Hepatocyte (in vitro differentiated cells): ENCODE measurements at regions not wholly inside any gene's neighbourhood (a gene's known extent, or its start where the extent isn't known, plus 50 kb on each side); places are given as distances from the start of the nearest gene placed in this dataset.

Experiments used
- DNase-seq: peaks from one replicate; pipeline ENCODE4 v3.0.0-alpha.2; 2016; ENCODE audit warnings: low spot score
- H2AFZ ChIP-seq: fragments of 200-600 bp; sonication (generic); 2 replicates; pipeline ENCODE4 v1.6.0; 2016; ENCODE audit warnings: antibody characterized with exemption, mild to moderate bottlenecking
- H3K27ac ChIP-seq: fragments of 200-600 bp; sonication (generic); 2 replicates; pipeline ENCODE4 v1.5.1; 2016; ENCODE audit warnings: mild to moderate bottlenecking
- H3K27me3 ChIP-seq: fragments of 200-600 bp; sonication (generic); 2 replicates; pipeline ENCODE4 v1.6.1; 2016
- H3K36me3 ChIP-seq: fragments of 200-600 bp; sonication (generic); replicated peaks from 2 replicates; pipeline ENCODE4 v1.5.1; 2016; ENCODE audit warnings: low read depth; ENCODE audit not compliant: insufficient read depth
- H3K4me1 ChIP-seq: fragments of 200-600 bp; sonication (generic); 2 replicates; pipeline ENCODE4 v1.5.1; 2016; ENCODE audit warnings: mild to moderate bottlenecking, moderate library complexity; ENCODE audit not compliant: insufficient read depth
- H3K4me2 ChIP-seq: fragments of 200-600 bp; sonication (generic); 2 replicates; pipeline ENCODE4 v1.6.0; 2016
- H3K4me3 ChIP-seq: fragments of 200-600 bp; sonication (generic); 2 replicates; pipeline ENCODE4 v1.5.1; 2016; ENCODE audit warnings: mild to moderate bottlenecking
- H3K79me2 ChIP-seq: fragments of 200-600 bp; sonication (generic); 2 replicates; pipeline ENCODE4 v1.6.0; 2017; ENCODE audit warnings: mild to moderate bottlenecking
- H3K9me2 ChIP-seq: fragments of 200-600 bp; sonication (generic); replicated peaks from 2 replicates; pipeline ENCODE4 v1.6.0; 2017; ENCODE audit warnings: mild to moderate bottlenecking; ENCODE audit not compliant: insufficient read depth
- H3K9me3 ChIP-seq: fragments of 200-600 bp; sonication (generic); 2 replicates; pipeline ENCODE4 v1.5.1; 2016; ENCODE audit warnings: low read depth, mild to moderate bottlenecking
- H4K20me1 ChIP-seq: fragments of 200-600 bp; sonication (generic); 2 replicates; pipeline ENCODE4 v1.6.0; 2016; ENCODE audit warnings: mild to moderate bottlenecking; ENCODE audit not compliant: insufficient read depth, poor library complexity, severe bottlenecking
- CTCF ChIP-seq: fragments of 200-600 bp; sonication (generic); IDR thresholded peaks from 2 replicates; pipeline ENCODE4 v1.5.1; 2016; ENCODE audit warnings: antibody characterized with exemption, mild to moderate bottlenecking; ENCODE audit not compliant: poor library complexity
- EZH2 ChIP-seq: fragments of 200-600 bp; sonication (generic); IDR thresholded peaks from 2 replicates; pipeline ENCODE4 v1.6.1; 2016; ENCODE audit warnings: antibody characterized with exemption, mild to moderate bottlenecking, borderline replicate concordance
- EZH2phosphoT487 ChIP-seq: fragments of 200-600 bp; sonication (generic); IDR thresholded peaks from one replicate; pipeline ENCODE4 v1.6.1; 2018; ENCODE audit warnings: antibody characterized with exemption, mild to moderate bottlenecking, low read depth, moderate library complexity; ENCODE audit not compliant: unreplicated experiment, severe bottlenecking
- WGBS: methylation state at CpG from one replicate; pipeline ENCODE4 v1.1.6; 2016; ENCODE audit warnings: low lambda C conversion rate; ENCODE audit errors: missing lambda C conversion rate; 5-methylcytosine and 5-hydroxymethylcytosine counted together

GRCh38 chr11:26244207-26244606 is 87.7 kb upstream of the ANO3 start:
- no peak overlapping the region for H3K4me2 ChIP-seq
- H3K27ac ChIP-seq, result no peak overlapping the region
- DNase-seq, result no peak
- no peak overlapping the region for H2AFZ ChIP-seq
- H3K9me3 ChIP-seq, result no peaks in the 10 kb centered on the region
- H3K36me3 ChIP-seq, result no peaks in the 10 kb centered on the region
- H3K27me3 ChIP-seq, result no peaks in the 10 kb centered on the region
- 91% methylated on average over 2 of the region's 2 CpGs for WGBS
- no peak overlapping the region for H3K4me3 ChIP-seq
- H3K9me2 ChIP-seq, result no peaks in the 10 kb centered on the region
- no peak for TF ChIP-seq EZH2
- TF ChIP-seq EZH2phosphoT487, result no peak
- TF ChIP-seq CTCF, result no peak
- no peaks in the 10 kb centered on the region for H3K4me1 ChIP-seq
- H3K79me2 ChIP-seq, result no peaks in the 10 kb centered on the region
- no peaks in the 10 kb centered on the region for H4K20me1 ChIP-seq

GRCh38 chr11:26245046-26245445 is 86.9 kb upstream of the ANO3 start:
- H3K9me3 ChIP-seq, result no peaks in the 10 kb centered on the region
- H2AFZ ChIP-seq, result no peak overlapping the region
- no peak overlapping the region for H3K27ac ChIP-seq
- no peak for DNase-seq
- H3K9me2 ChIP-seq, result no peaks in the 10 kb centered on the region
- H3K36me3 ChIP-seq, result no peaks in the 10 kb centered on the region
- H3K27me3 ChIP-seq, result no peaks in the 10 kb centered on the region
- TF ChIP-seq EZH2phosphoT487 (no peak), EZH2 (no peak), CTCF (no peak)
- no peaks in the 10 kb centered on the region for H4K20me1 ChIP-seq
- no peaks in the 10 kb centered on the region for H3K4me1 ChIP-seq
- no peak overlapping the region for H3K4me3 ChIP-seq
- 86% methylated on average over 1 of the region's 1 CpG for WGBS
- no peaks in the 10 kb centered on the region for H3K79me2 ChIP-seq
- no peak overlapping the region for H3K4me2 ChIP-seq

GRCh38 chr11:26247340-26247739 is 84.6 kb upstream of the ANO3 start:
- Histone ChIP-seq H3K79me2 (no peaks in the 10 kb centered on the region), H3K9me2 (no peaks in the 10 kb centered on the region), H3K36me3 (no peaks in the 10 kb centered on the region), H3K4me2 (no peak overlapping the region), H3K9me3 (no peaks in the 10 kb centered on the region), H3K4me3 (no peak overlapping the region), H2AFZ (no peak overlapping the region), H3K4me1 (no peaks in the 10 kb centered on the region), H4K20me1 (no peaks in the 10 kb centered on the region), H3K27me3 (no peaks in the 10 kb centered on the region), H3K27ac (no peak overlapping the region)
- no peak for DNase-seq
- TF ChIP-seq EZH2phosphoT487 (no peak), EZH2 (no peak), CTCF (no peak)

GRCh38 chr11:26248661-26249060 is 83.3 kb upstream of the ANO3 start:
- Histone ChIP-seq H3K27ac (no peak overlapping the region), H3K4me3 (no peak overlapping the region), H3K9me3 (no peaks in the 10 kb centered on the region), H4K20me1 (no peaks in the 10 kb centered on the region), H3K4me1 (no peaks in the 10 kb centered on the region), H3K79me2 (no peaks in the 10 kb centered on the region), H3K27me3 (no peaks in the 10 kb centered on the region), H3K36me3 (no peaks in the 10 kb centered on the region), H2AFZ (no peak overlapping the region), H3K9me2 (no peaks in the 10 kb centered on the region), H3K4me2 (no peak overlapping the region)
- DNase-seq, result no peak
- WGBS, result 91% methylated on average over 8 of the region's 8 CpGs
- TF ChIP-seq EZH2phosphoT487, result no peak
- TF ChIP-seq EZH2, result no peak
- TF ChIP-seq CTCF, result no peak
